ENCODE measurements at regions not wholly inside any gene's neighbourhood (a gene's known extent, or its start where the extent isn't known, plus 50 kb on each side); places are given as distances from the start of the nearest gene placed in this dataset.

GRCh38 chr10:131750171-131750895 is 150.5 kb upstream of the PPP2R2D start:
- no peak for TF ChIP-seq CTCF (conservative IDR thresholded peaks at IDR 0.05; ENCODE audit: low read depth, low read length)
- no peak for TF ChIP-seq EZH2 (IDR thresholded peaks at IDR 0.05; ENCODE audit: low read length, unreplicated experiment)
